OCI-LY3 (cell line): ENCODE measurements at regions not wholly inside any gene's neighbourhood (a gene's known extent, or its start where the extent isn't known, plus 50 kb on each side); places are given as distances from the start of the nearest gene placed in this dataset.

Experiments used
- H2AFZ ChIP-seq: fragments of 200-600, 300-600 bp; shearing (Covaris generic); 2 replicates; pipeline ENCODE4 v1.6.0; 2014; ENCODE audit warnings: antibody characterized with exemption, low read depth, low read length
- H3K27ac ChIP-seq: fragments of 200-600, 300-600 bp; sonication (generic); 2 replicates; pipeline ENCODE4 v1.5.1; 2014; ENCODE audit warnings: mild to moderate bottlenecking, low read length, moderate library complexity, mixed read lengths
- H3K27me3 ChIP-seq: fragments of 200-600, 300-600 bp; sonication (generic); 2 replicates; pipeline ENCODE4 v1.6.1; 2014; ENCODE audit warnings: low read depth, low read length, mixed read lengths
- H3K36me3 ChIP-seq: fragments of 200-600, 300-600 bp; sonication (generic); replicated peaks from 2 replicates; pipeline ENCODE3; 2014; ENCODE audit warnings: low read depth, low read length, mixed read lengths
- H3K4me1 ChIP-seq: fragments of 300-600, 200-600 bp; sonication (generic); 2 replicates; pipeline ENCODE4 v1.6.1; 2014; ENCODE audit warnings: low read length, mixed read lengths
- H3K4me2 ChIP-seq: fragments of 200-600, 300-600 bp; sonication (generic); 2 replicates; pipeline ENCODE4 v1.6.1; 2014; ENCODE audit warnings: low read length, mixed read lengths
- H3K4me3 ChIP-seq: fragments of 300-600, 200-600 bp; sonication (generic); 2 replicates; pipeline ENCODE4 v1.5.1; 2014; ENCODE audit warnings: antibody characterized with exemption, mild to moderate bottlenecking, low read length, moderate library complexity
- H3K79me2 ChIP-seq: fragments of 300-600, 200-600 bp; shearing (Covaris generic); 2 replicates; pipeline ENCODE4 v1.6.1; 2014; ENCODE audit warnings: mild to moderate bottlenecking, low read length, mixed read lengths
- H3K9ac ChIP-seq: fragments of 300-600, 200-600 bp; shearing (Covaris generic); 2 replicates; pipeline ENCODE4 v1.6.0; 2014; ENCODE audit warnings: mild to moderate bottlenecking, low read length, moderate library complexity
- H3K9me3 ChIP-seq: fragments of 200-600, 300-600 bp; shearing (Covaris generic); 2 replicates; pipeline ENCODE4 v1.6.1; 2014; ENCODE audit warnings: low read length, mixed read lengths; ENCODE audit not compliant: insufficient read depth
- H4K20me1 ChIP-seq: fragments of 200-600, 300-600 bp; sonication (generic); 2 replicates; pipeline ENCODE4 v1.6.1; 2016; ENCODE audit warnings: low read length, mixed read lengths; ENCODE audit not compliant: insufficient read depth
- EZH2phosphoT487 ChIP-seq: fragments of 200-600 bp; shearing (Covaris generic); IDR thresholded peaks from 2 replicates; pipeline ENCODE4 v1.6.1; 2018; ENCODE audit warnings: antibody characterized with exemption, mixed run types, low read depth
- TF ChIP-seq, protein P1 (sequence below): fragments of 200-600, 300-600 bp; sonication (generic); IDR thresholded peaks from 2 replicates; pipeline ENCODE4 v1.5.1; 2014; ENCODE audit warnings: antibody characterized with exemption, low read length, low read depth

- Histone ChIP-seq H3K27me3 (no peaks in the 10 kb centered on the region), H3K36me3 (no peaks in the 10 kb centered on the region), H3K27ac (no peak overlapping the region), H3K9ac (no peak overlapping the region), H3K4me1 (no peaks in the 10 kb centered on the region), H2AFZ (no peak overlapping the region), H4K20me1 (no peaks in the 10 kb centered on the region), H3K4me2 (no peak overlapping the region), H3K9me3 (no peaks in the 10 kb centered on the region), H3K79me2 (no peaks in the 10 kb centered on the region), H3K4me3 (no peak overlapping the region)
- TF ChIP-seq, protein P1, sequence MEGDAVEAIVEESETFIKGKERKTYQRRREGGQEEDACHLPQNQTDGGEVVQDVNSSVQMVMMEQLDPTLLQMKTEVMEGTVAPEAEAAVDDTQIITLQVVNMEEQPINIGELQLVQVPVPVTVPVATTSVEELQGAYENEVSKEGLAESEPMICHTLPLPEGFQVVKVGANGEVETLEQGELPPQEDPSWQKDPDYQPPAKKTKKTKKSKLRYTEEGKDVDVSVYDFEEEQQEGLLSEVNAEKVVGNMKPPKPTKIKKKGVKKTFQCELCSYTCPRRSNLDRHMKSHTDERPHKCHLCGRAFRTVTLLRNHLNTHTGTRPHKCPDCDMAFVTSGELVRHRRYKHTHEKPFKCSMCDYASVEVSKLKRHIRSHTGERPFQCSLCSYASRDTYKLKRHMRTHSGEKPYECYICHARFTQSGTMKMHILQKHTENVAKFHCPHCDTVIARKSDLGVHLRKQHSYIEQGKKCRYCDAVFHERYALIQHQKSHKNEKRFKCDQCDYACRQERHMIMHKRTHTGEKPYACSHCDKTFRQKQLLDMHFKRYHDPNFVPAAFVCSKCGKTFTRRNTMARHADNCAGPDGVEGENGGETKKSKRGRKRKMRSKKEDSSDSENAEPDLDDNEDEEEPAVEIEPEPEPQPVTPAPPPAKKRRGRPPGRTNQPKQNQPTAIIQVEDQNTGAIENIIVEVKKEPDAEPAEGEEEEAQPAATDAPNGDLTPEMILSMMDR, result no peak
- no peak for TF ChIP-seq EZH2phosphoT487
These were observed 96.0 kb upstream of the CDIN1 start for GRCh38 chr15:36483409-36483808.

GRCh38 chr15:36484038-36484778, 95.2 kb upstream of the CDIN1 start:
- H3K27me3 ChIP-seq, result no peaks in the 10 kb centered on the region
- no peaks in the 10 kb centered on the region for H3K4me1 ChIP-seq
- no peak overlapping the region for H3K9ac ChIP-seq
- H3K27ac ChIP-seq, result no peak overlapping the region
- H3K9me3 ChIP-seq, result no peaks in the 10 kb centered on the region
- no peak overlapping the region for H3K4me2 ChIP-seq
- no peaks in the 10 kb centered on the region for H3K79me2 ChIP-seq
- no peaks in the 10 kb centered on the region for H3K36me3 ChIP-seq
- no peak overlapping the region for H2AFZ ChIP-seq
- no peak for TF ChIP-seq EZH2phosphoT487
- TF ChIP-seq, protein P1, result no peak
- no peak overlapping the region for H3K4me3 ChIP-seq
- no peaks in the 10 kb centered on the region for H4K20me1 ChIP-seq

- TF ChIP-seq, protein P1, result no peak
- TF ChIP-seq EZH2phosphoT487, result no peak
- Histone ChIP-seq H3K4me3 (no peak overlapping the region), H3K79me2 (no peaks in the 10 kb centered on the region), H3K9ac (no peak overlapping the region), H3K36me3 (no peaks in the 10 kb centered on the region), H3K4me2 (no peak overlapping the region), H2AFZ (no peak overlapping the region), H3K9me3 (no peaks in the 10 kb centered on the region), H3K4me1 (no peaks in the 10 kb centered on the region), H3K27ac (no peak overlapping the region), H3K27me3 (0 out of 2 replicates have a peak, but pooled peaks cover 8% of the 10 kb centered on the region), H4K20me1 (no peaks in the 10 kb centered on the region)
These were observed 87.5 kb upstream of the CDIN1 start for GRCh38 chr15:36491912-36492311.

DNA sequence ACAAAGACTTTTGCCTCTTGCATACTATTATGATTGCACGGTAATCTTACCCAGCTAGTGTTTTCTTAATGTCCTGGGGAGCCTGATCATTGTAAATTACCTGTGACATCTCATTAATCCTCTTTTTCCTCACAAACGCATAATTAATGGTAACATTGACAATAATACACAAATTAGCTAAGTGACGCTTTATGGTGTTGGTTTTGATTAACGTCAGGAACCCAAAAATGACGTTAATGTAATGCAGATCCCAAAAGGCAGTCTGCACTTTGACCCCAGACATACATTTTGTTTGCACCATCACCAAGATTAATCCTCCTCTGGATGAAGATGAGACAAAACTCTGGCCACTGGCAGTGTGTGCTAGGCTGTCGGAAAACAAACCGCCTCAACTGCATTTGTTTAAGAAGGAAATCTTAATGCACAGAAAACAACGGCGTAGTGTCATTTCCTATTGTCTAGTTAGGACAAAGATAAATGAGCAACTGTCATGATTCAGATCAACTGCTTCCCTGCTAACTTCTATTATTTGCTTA, 83.9 kb upstream of the CDIN1 start:
- H3K36me3 ChIP-seq, result no peaks in the 10 kb centered on the region
- no peak overlapping the region for H3K9ac ChIP-seq
- H3K9me3 ChIP-seq, result no peaks in the 10 kb centered on the region
- H3K79me2 ChIP-seq, result no peaks in the 10 kb centered on the region
- no peak overlapping the region for H3K4me2 ChIP-seq
- TF ChIP-seq EZH2phosphoT487, result no peak
- TF ChIP-seq, protein P1, result no peak
- no peaks in the 10 kb centered on the region for H4K20me1 ChIP-seq
- no peaks in the 10 kb centered on the region for H3K4me1 ChIP-seq
- H3K27me3 ChIP-seq, result 0 out of 2 replicates have a peak, but pooled peaks cover 5% of the 10 kb centered on the region
- no peak overlapping the region for H3K27ac ChIP-seq
- no peak overlapping the region for H3K4me3 ChIP-seq
- H2AFZ ChIP-seq, result no peak overlapping the region
